B cell (primary cell): ENCODE measurements at regions not wholly inside any gene's neighbourhood (a gene's known extent, or its start where the extent isn't known, plus 50 kb on each side); places are given as distances from the start of the nearest gene placed in this dataset.

Experiments used
- ATAC-seq: fragments of 200-7000 bp; cut with Tn5 transposase; one replicate; pipeline ENCODE4 v1.10.0; 2021; ENCODE audit warnings: low read depth, mild to moderate bottlenecking, moderate number of reproducible peaks, moderate library complexity
- CTCF ChIA-PET: fragments of 350-600 bp; sonication (Branson Sonifier 250); formaldehyde crosslinking; loops from one replicate; lab custom pipeline; 2021; ENCODE audit warnings: antibody characterized with exemption, inconsistent platforms; lab: Charles Lee
- POLR2A ChIA-PET: fragments of 350-600 bp; sonication (Branson Sonifier 250); formaldehyde crosslinking; loops from one replicate; lab custom pipeline; 2021; ENCODE audit warnings: antibody characterized with exemption; lab: Charles Lee
- DNase-seq: peaks from one replicate; pipeline ENCODE4 v3.0.0; 2013
- H2AFZ ChIP-seq: 2 replicates; pipeline ENCODE4 v1.6.1; 2012; ENCODE audit warnings: mild to moderate bottlenecking, low read depth, low read length; ENCODE audit not compliant: insufficient read depth, poor library complexity, severe bottlenecking
- H3K27ac ChIP-seq, 2 donors: 1 replicate in 1 of 2; 2 replicates in 1 of 2; pipeline ENCODE4 v1.5.1; 2012 to 2013; ENCODE audit warnings: low read length in 2 of 2, mild to moderate bottlenecking in 2 of 2, moderate library complexity in 1 of 2
- H3K27me3 ChIP-seq, 4 experiments: fragments of 200-600 bp in 1 of 4; sonication (generic) in 1 of 4; replicated peaks in 1 of 4; 1 replicate in 2 of 4; 2 replicates in 2 of 4; pipeline versions ENCODE4 v1.6.1 to v1.7.0; 2013 to 2016; ENCODE audit warnings: low read length in 3 of 4, mild to moderate bottlenecking in 2 of 4, mixed read lengths in 1 of 4, moderate library complexity in 1 of 4; ENCODE audit not compliant: insufficient read depth in 4 of 4, control insufficient read depth in 3 of 4; ENCODE audit errors: control extremely low read depth in 1 of 4
- H3K36me3 ChIP-seq, 2 experiments: replicated peaks in 1 of 2; 1 replicate in 1 of 2; 2 replicates in 1 of 2; pipeline versions ENCODE4 v1.6.1 to v1.7.1; 2013; ENCODE audit warnings: low read length in 1 of 2; ENCODE audit not compliant: insufficient read depth in 2 of 2, control insufficient read depth in 1 of 2; ENCODE audit errors: control extremely low read depth in 1 of 2, extremely low read depth in 1 of 2
- H3K4me1 ChIP-seq, 2 donors: fragments of 200-600 bp in 1 of 2; sonication (generic) in 1 of 2; 1 replicate in 1 of 2; 2 replicates in 1 of 2; pipeline versions ENCODE4 v1.5.1 to v1.6.1; 2013 to 2017; ENCODE audit warnings: low read length in 2 of 2; ENCODE audit not compliant: control insufficient read depth in 2 of 2, insufficient read depth in 2 of 2
- H3K4me2 ChIP-seq: replicated peaks from 2 replicates; pipeline ENCODE3; 2012; ENCODE audit warnings: mild to moderate bottlenecking, low read depth, low read length; ENCODE audit not compliant: poor library complexity, severe bottlenecking
- H3K4me3 ChIP-seq, 5 experiments: fragments of 200-600 bp in 1 of 5; sonication (generic) in 1 of 5; 1 replicate in 3 of 5; 2 replicates in 2 of 5; pipeline versions ENCODE4 v1.5.1 to v1.7.0; 2011 to 2016; ENCODE audit warnings: low read length in 4 of 5, mild to moderate bottlenecking in 4 of 5, low read depth in 2 of 5, control low read depth in 1 of 5, moderate library complexity in 1 of 5; ENCODE audit not compliant: insufficient read depth in 1 of 5; ENCODE audit errors: control extremely low read depth in 1 of 5, extremely low read depth in 1 of 5
- H3K79me2 ChIP-seq: fragments of 200-600 bp; sonication (generic); one replicate; pipeline ENCODE4 v1.6.0; 2016; ENCODE audit warnings: low read length; ENCODE audit not compliant: control insufficient read depth, insufficient read depth
- H3K9ac ChIP-seq: fragments of 200-600 bp; sonication (generic); 2 replicates; pipeline ENCODE4 v1.6.1; 2017; ENCODE audit warnings: mild to moderate bottlenecking, low read length, moderate library complexity
- H3K9me3 ChIP-seq, 3 donors: one replicate each; pipeline versions ENCODE4 v1.6.1 to v1.7.1; 2013; ENCODE audit warnings: low read length in 2 of 3; ENCODE audit not compliant: control insufficient read depth in 2 of 3, insufficient read depth in 1 of 3; ENCODE audit errors: control extremely low read depth in 1 of 3
- H4K20me1 ChIP-seq: 2 replicates; pipeline ENCODE4 v1.6.0; 2012; ENCODE audit warnings: mild to moderate bottlenecking, low read length; ENCODE audit not compliant: insufficient read depth, control insufficient read depth, poor library complexity, severe bottlenecking
- H3K27ac Mint-ChIP-seq: one replicate; pipeline ENCODE4 v1.8.0; 2021; ENCODE audit warnings: mixed read lengths
- H3K27me3 Mint-ChIP-seq: one replicate; pipeline ENCODE4 v1.8.0; 2021; ENCODE audit warnings: mixed read lengths
- H3K4me1 Mint-ChIP-seq: one replicate; pipeline ENCODE4 v1.8.0; 2021; ENCODE audit warnings: mixed read lengths
- H3K4me3 Mint-ChIP-seq: one replicate; pipeline ENCODE4 v1.8.0; 2021; ENCODE audit warnings: mixed read lengths
- H3K9me3 Mint-ChIP-seq: one replicate; pipeline ENCODE4 v1.8.0; 2022; ENCODE audit warnings: mixed read lengths; ENCODE audit not compliant: insufficient read depth
- EZH2 ChIP-seq: IDR thresholded peaks from 2 replicates; pipeline ENCODE4 v1.6.1; 2012; ENCODE audit warnings: borderline replicate concordance, low read depth, mild to moderate bottlenecking, moderate library complexity, low read length; ENCODE audit not compliant: insufficient read depth, poor library complexity, severe bottlenecking
- WGBS: methylation state at CpG from one replicate; pipeline ENCODE4 v1.1.5; 2013; ENCODE audit warnings: missing lambda C conversion rate; ENCODE audit not compliant: insufficient coverage; 5-methylcytosine and 5-hydroxymethylcytosine counted together
- intact Hi-C: fragments of 100-400 bp; cut with micrococcal nuclease; formaldehyde crosslinking; loops from one replicate; pipeline ENCODE4 v1.10.0; 2022
- TF ChIP-seq, protein P1 (sequence below): fragments of 200-600 bp; IDR thresholded peaks from one replicate; pipeline ENCODE4 v1.8.0; 2022; ENCODE audit warnings: antibody characterized with exemption, mild to moderate bottlenecking

GRCh38 chr16:82522026-82522425, 104.7 kb upstream of the CDH13 start:
- no peak for ATAC-seq
- Histone ChIP-seq H4K20me1 (no peaks in the 10 kb centered on the region), H3K27me3 (no peaks in the 10 kb centered on the region), H2AFZ (no peak overlapping the region), H3K4me3 (no peak overlapping the region), H3K79me2 (no peaks in the 10 kb centered on the region), H3K27ac (no peak overlapping the region), H3K4me2 (no peak overlapping the region), H3K9me3 (peaks cover 0 to 5% (median 0%) of the 10 kb centered on the region in 3 donors), H3K9ac (no peak overlapping the region), H3K4me1 (no peaks in the 10 kb centered on the region), H3K36me3 (no peaks in the 10 kb centered on the region)
- ChIA-PET CTCF (no interaction called here), POLR2A (no interaction called here)
- intact Hi-C loops = no loop called here
- Mint-ChIP-seq H3K27ac (no peak overlapping the region), H3K27me3 (no peaks in the 10 kb centered on the region), H3K9me3 (no peaks in the 10 kb centered on the region), H3K4me1 (no peaks in the 10 kb centered on the region), H3K4me3 (no peak overlapping the region)
- TF ChIP-seq, protein P1, sequence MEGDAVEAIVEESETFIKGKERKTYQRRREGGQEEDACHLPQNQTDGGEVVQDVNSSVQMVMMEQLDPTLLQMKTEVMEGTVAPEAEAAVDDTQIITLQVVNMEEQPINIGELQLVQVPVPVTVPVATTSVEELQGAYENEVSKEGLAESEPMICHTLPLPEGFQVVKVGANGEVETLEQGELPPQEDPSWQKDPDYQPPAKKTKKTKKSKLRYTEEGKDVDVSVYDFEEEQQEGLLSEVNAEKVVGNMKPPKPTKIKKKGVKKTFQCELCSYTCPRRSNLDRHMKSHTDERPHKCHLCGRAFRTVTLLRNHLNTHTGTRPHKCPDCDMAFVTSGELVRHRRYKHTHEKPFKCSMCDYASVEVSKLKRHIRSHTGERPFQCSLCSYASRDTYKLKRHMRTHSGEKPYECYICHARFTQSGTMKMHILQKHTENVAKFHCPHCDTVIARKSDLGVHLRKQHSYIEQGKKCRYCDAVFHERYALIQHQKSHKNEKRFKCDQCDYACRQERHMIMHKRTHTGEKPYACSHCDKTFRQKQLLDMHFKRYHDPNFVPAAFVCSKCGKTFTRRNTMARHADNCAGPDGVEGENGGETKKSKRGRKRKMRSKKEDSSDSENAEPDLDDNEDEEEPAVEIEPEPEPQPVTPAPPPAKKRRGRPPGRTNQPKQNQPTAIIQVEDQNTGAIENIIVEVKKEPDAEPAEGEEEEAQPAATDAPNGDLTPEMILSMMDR = no peak
- TF ChIP-seq EZH2 = no peak
- DNase-seq = no peak
- WGBS = 80% methylated on average over 5 of the region's 6 CpGs

- Mint-ChIP-seq H3K4me3 (no peak overlapping the region), H3K4me1 (no peaks in the 10 kb centered on the region), H3K27ac (no peak overlapping the region), H3K27me3 (no peaks in the 10 kb centered on the region), H3K9me3 (no peaks in the 10 kb centered on the region)
- Histone ChIP-seq H3K4me2 (no peak overlapping the region), H2AFZ (no peak overlapping the region), H3K9me3 (peaks cover 0 to 5% (median 0%) of the 10 kb centered on the region in 3 donors), H3K79me2 (no peaks in the 10 kb centered on the region), H3K27me3 (no peaks in the 10 kb centered on the region), H3K4me3 (no peak overlapping the region), H3K4me1 (no peaks in the 10 kb centered on the region), H3K36me3 (no peaks in the 10 kb centered on the region), H3K9ac (no peak overlapping the region), H3K27ac (no peak overlapping the region), H4K20me1 (no peaks in the 10 kb centered on the region)
- ChIA-PET POLR2A (no interaction called here), CTCF (no interaction called here)
- DNase-seq (no peak), ATAC-seq (no peak)
- no CpG with 5 or more reads among the region's 2 CpGs for WGBS
- intact Hi-C loops = no loop called here
- TF ChIP-seq, protein P1 = no peak
- TF ChIP-seq EZH2 = no peak
Observed at GRCh38 chr16:82518811-82519210, 108.0 kb upstream of the CDH13 start.
